Mesendoderm (in vitro differentiated cells): ENCODE measurements at regions not wholly inside any gene's neighbourhood (a gene's known extent, or its start where the extent isn't known, plus 50 kb on each side); places are given as distances from the start of the nearest gene placed in this dataset.

Experiments used
- DNase-seq: peaks from one replicate; pipeline ENCODE4 v3.0.0; 2013
- H2AK5ac ChIP-seq: 2 replicates; pipeline ENCODE4 v1.6.1; 2013; ENCODE audit warnings: low read length, inconsistent platforms
- H2BK120ac ChIP-seq: 2 replicates; pipeline ENCODE4 v1.6.1; 2013; ENCODE audit warnings: low read depth, mild to moderate bottlenecking, low read length, moderate library complexity, mixed read lengths
- H2BK15ac ChIP-seq: replicated peaks from 2 replicates; pipeline ENCODE4 v1.6.1; 2013; ENCODE audit warnings: low read depth, mild to moderate bottlenecking, moderate library complexity
- H2BK5ac ChIP-seq: 2 replicates; pipeline ENCODE4 v1.6.1; 2013; ENCODE audit warnings: low read length, inconsistent platforms
- H3K18ac ChIP-seq: 2 replicates; pipeline ENCODE4 v1.6.1; 2013; ENCODE audit warnings: mild to moderate bottlenecking, low read length, mixed read lengths
- H3K23ac ChIP-seq: one replicate; pipeline ENCODE4 v1.6.1; 2013; ENCODE audit warnings: low read length
- H3K27ac ChIP-seq: 2 replicates; pipeline ENCODE4 v1.5.1; 2013; ENCODE audit warnings: low read depth, mild to moderate bottlenecking, inconsistent platforms, low read length, moderate library complexity
- H3K27me3 ChIP-seq: 2 replicates; pipeline ENCODE4 v1.6.1; 2013; ENCODE audit warnings: low read length, control low read depth, mild to moderate bottlenecking, inconsistent platforms; ENCODE audit not compliant: insufficient read depth, poor library complexity
- H3K36me3 ChIP-seq: 2 replicates; pipeline ENCODE4 v1.6.1; 2013; ENCODE audit warnings: low read length, inconsistent platforms; ENCODE audit not compliant: control insufficient read depth, insufficient read depth
- H3K4ac ChIP-seq: one replicate; pipeline ENCODE4 v1.6.1; 2013; ENCODE audit warnings: low read depth, mild to moderate bottlenecking, low read length, moderate library complexity
- H3K4me1 ChIP-seq: 2 replicates; pipeline ENCODE4 v1.6.1; 2013; ENCODE audit warnings: low read depth, low read length, inconsistent platforms; ENCODE audit not compliant: control insufficient read depth
- H3K4me2 ChIP-seq: 2 replicates; pipeline ENCODE4 v1.6.1; 2013; ENCODE audit warnings: low read length
- H3K4me3 ChIP-seq: 2 replicates; pipeline ENCODE4 v1.5.1; 2013; ENCODE audit warnings: mild to moderate bottlenecking, low read length
- H3K56ac ChIP-seq: one replicate; pipeline ENCODE4 v1.6.1; 2013; ENCODE audit warnings: low read length
- H3K79me1 ChIP-seq: 2 replicates; pipeline ENCODE4 v1.6.1; 2013; ENCODE audit warnings: low read length, inconsistent platforms
- H3K79me2 ChIP-seq: 2 replicates; pipeline ENCODE4 v1.6.1; 2013; ENCODE audit warnings: mild to moderate bottlenecking, low read length; ENCODE audit not compliant: control insufficient read depth, insufficient read depth
- H3K9ac ChIP-seq: 2 replicates; pipeline ENCODE4 v1.6.1; 2013; ENCODE audit warnings: low read length, inconsistent platforms
- H4K5ac ChIP-seq: one replicate; pipeline ENCODE4 v1.6.1; 2013; ENCODE audit warnings: low read length
- H4K8ac ChIP-seq: one replicate; pipeline ENCODE4 v1.6.1; 2013; ENCODE audit warnings: low read depth, mild to moderate bottlenecking, control low read depth, low read length, moderate library complexity
- WGBS: extraction: QIAGEN DNeasy Blood & Tissue Kit; methylation state at CpG from one replicate; pipeline ENCODE4 v1.1.7; 2013; ENCODE audit warnings: low lambda C conversion rate, missing lambda C conversion rate; ENCODE audit not compliant: insufficient coverage; ENCODE audit errors: extremely low coverage; 5-methylcytosine and 5-hydroxymethylcytosine counted together

GRCh38 chr9:82679472-82679871 is 383.5 kb downstream of the RASEF start:
- H3K23ac ChIP-seq = no peak overlapping the region
- no peak overlapping the region for H3K4me3 ChIP-seq
- no peaks in the 10 kb centered on the region for H3K36me3 ChIP-seq
- WGBS = no CpG with 5 or more reads among the region's 2 CpGs
- no peak overlapping the region for H3K4ac ChIP-seq
- H2BK15ac ChIP-seq = no peak overlapping the region
- no peak overlapping the region for H2BK120ac ChIP-seq
- H3K27ac ChIP-seq = no peak overlapping the region
- no peak overlapping the region for H4K5ac ChIP-seq
- H2AK5ac ChIP-seq = no peak overlapping the region
- H3K9ac ChIP-seq = no peak overlapping the region
- H3K56ac ChIP-seq = no peak overlapping the region
- H3K79me2 ChIP-seq = no peaks in the 10 kb centered on the region
- H3K79me1 ChIP-seq = no peaks in the 10 kb centered on the region
- DNase-seq = peak; percentile 7
- H3K4me1 ChIP-seq = no peaks in the 10 kb centered on the region
- no peak overlapping the region for H2BK5ac ChIP-seq
- no peaks in the 10 kb centered on the region for H3K27me3 ChIP-seq
- no peak overlapping the region for H3K4me2 ChIP-seq
- H4K8ac ChIP-seq = no peak overlapping the region
- no peak overlapping the region for H3K18ac ChIP-seq

- Histone ChIP-seq H2BK5ac (no peak overlapping the region), H3K36me3 (no peaks in the 10 kb centered on the region), H3K56ac (no peak overlapping the region), H4K8ac (no peak overlapping the region), H3K9ac (no peak overlapping the region), H2BK120ac (no peak overlapping the region), H3K79me1 (no peaks in the 10 kb centered on the region), H3K27me3 (no peaks in the 10 kb centered on the region), H3K4ac (no peak overlapping the region), H3K4me2 (no peak overlapping the region), H3K4me3 (no peak overlapping the region), H2AK5ac (no peak overlapping the region), H4K5ac (no peak overlapping the region), H3K27ac (no peak overlapping the region), H3K23ac (no peak overlapping the region), H3K79me2 (no peaks in the 10 kb centered on the region), H2BK15ac (no peak overlapping the region), H3K4me1 (no peaks in the 10 kb centered on the region), H3K18ac (no peak overlapping the region)
- WGBS = no CpG with 5 or more reads among the region's 13 CpGs
- DNase-seq = no peak
These were observed 382.6 kb downstream of the RASEF start for GRCh38 chr9:82680179-82680935.

DNA sequence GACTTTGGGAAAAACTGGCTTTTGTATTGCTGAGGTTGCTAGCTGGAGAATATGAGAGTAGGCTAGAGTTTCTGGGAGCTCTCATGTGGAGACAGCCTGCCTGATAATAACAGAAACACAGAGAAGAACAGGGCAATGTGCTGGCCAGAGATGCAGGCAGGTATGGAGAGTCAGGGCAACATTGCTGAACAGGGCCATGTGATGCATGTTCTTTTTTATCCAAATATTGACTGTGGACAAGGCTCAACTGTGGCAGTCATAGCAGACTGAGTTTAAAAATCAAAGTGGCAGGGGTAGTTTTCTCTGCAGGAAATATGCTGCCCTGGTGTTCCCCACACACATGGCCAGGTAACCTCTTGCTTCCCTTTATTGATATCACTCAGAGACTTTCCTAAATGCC is 381.1 kb downstream of the RASEF start:
- no peak overlapping the region for H2BK5ac ChIP-seq
- no peak overlapping the region for H3K56ac ChIP-seq
- DNase-seq = no peak
- H3K79me2 ChIP-seq = no peaks in the 10 kb centered on the region
- H2BK15ac ChIP-seq = no peak overlapping the region
- H3K36me3 ChIP-seq = no peaks in the 10 kb centered on the region
- no peak overlapping the region for H3K4me3 ChIP-seq
- H4K5ac ChIP-seq = no peak overlapping the region
- H3K23ac ChIP-seq = no peak overlapping the region
- H3K27ac ChIP-seq = no peak overlapping the region
- H4K8ac ChIP-seq = no peak overlapping the region
- H3K27me3 ChIP-seq = no peaks in the 10 kb centered on the region
- H3K79me1 ChIP-seq = no peaks in the 10 kb centered on the region
- H2AK5ac ChIP-seq = no peak overlapping the region
- no peak overlapping the region for H2BK120ac ChIP-seq
- H3K4me1 ChIP-seq = no peaks in the 10 kb centered on the region
- no peak overlapping the region for H3K9ac ChIP-seq
- H3K4me2 ChIP-seq = no peak overlapping the region
- H3K18ac ChIP-seq = no peak overlapping the region
- no peak overlapping the region for H3K4ac ChIP-seq

- Histone ChIP-seq H3K79me2 (no peaks in the 10 kb centered on the region), H3K18ac (no peak overlapping the region), H2BK15ac (no peak overlapping the region), H3K4me3 (no peak overlapping the region), H3K9ac (no peak overlapping the region), H3K4me2 (no peak overlapping the region), H2BK5ac (no peak overlapping the region), H3K56ac (no peak overlapping the region), H2BK120ac (no peak overlapping the region), H3K4me1 (no peaks in the 10 kb centered on the region), H3K79me1 (no peaks in the 10 kb centered on the region), H3K27ac (no peak overlapping the region), H2AK5ac (no peak overlapping the region), H4K8ac (no peak overlapping the region), H3K36me3 (no peaks in the 10 kb centered on the region), H3K23ac (no peak overlapping the region), H4K5ac (no peak overlapping the region), H3K27me3 (no peaks in the 10 kb centered on the region), H3K4ac (no peak overlapping the region)
- no peak for DNase-seq
- no CpG with 5 or more reads among the region's 2 CpGs for WGBS
These were observed 380.5 kb downstream of the RASEF start for GRCh38 chr9:82682431-82682830.

DNA sequence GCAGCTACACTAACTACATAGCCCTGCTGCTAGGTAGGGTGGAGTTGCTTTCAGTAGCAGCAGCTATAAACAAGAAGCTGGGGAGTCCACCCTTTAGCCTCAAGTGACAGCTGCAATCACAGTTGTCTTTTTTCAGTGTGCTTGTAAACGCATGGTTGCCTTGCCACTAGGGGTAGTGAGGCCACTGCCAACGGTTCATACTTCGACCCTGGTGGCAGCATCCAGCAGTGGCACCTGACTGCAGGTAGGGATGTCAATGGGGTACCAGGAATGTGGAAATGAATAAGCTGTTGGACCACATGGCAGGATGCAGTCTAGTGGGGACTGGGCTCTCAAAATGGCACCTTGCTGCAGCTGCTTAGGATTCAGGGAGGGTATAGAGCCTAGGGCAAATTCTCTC is 367.2 kb downstream of the RASEF start:
- no peak overlapping the region for H2BK15ac ChIP-seq
- no peaks in the 10 kb centered on the region for H3K4me1 ChIP-seq
- H3K4ac ChIP-seq = no peak overlapping the region
- no peak overlapping the region for H3K18ac ChIP-seq
- H3K79me2 ChIP-seq = no peaks in the 10 kb centered on the region
- no peak overlapping the region for H2BK5ac ChIP-seq
- no peak overlapping the region for H2BK120ac ChIP-seq
- WGBS = no CpG with 5 or more reads among the region's 3 CpGs
- H4K8ac ChIP-seq = no peak overlapping the region
- H3K56ac ChIP-seq = no peak overlapping the region
- DNase-seq = no peak
- H3K4me3 ChIP-seq = no peak overlapping the region
- H3K27ac ChIP-seq = no peak overlapping the region
- H3K4me2 ChIP-seq = no peak overlapping the region
- H3K36me3 ChIP-seq = no peaks in the 10 kb centered on the region
- no peaks in the 10 kb centered on the region for H3K79me1 ChIP-seq
- H4K5ac ChIP-seq = no peak overlapping the region
- no peak overlapping the region for H3K23ac ChIP-seq
- H2AK5ac ChIP-seq = no peak overlapping the region
- H3K9ac ChIP-seq = no peak overlapping the region
- H3K27me3 ChIP-seq = no peaks in the 10 kb centered on the region

DNA sequence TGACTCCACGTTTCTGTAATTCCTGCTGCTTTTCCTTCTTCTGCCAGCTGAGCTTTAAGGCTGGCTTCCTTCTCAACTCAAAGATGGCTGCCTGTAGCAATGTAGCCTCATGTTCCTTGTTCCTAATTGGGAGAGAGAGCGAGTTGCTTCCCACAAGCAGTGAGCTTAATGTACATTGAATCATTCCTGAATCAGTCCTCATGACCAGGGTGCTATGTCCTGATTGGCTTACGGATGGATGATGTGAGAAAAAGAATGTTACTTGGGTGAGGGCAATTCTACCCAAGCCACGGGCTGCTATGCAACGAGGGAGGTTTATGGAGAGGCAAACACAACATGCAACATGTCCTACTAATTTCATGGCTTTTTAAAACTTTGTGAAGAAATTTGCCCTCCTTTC is 356.2 kb downstream of the RASEF start:
- no peak overlapping the region for H3K18ac ChIP-seq
- H3K4me3 ChIP-seq = no peak overlapping the region
- no peaks in the 10 kb centered on the region for H3K36me3 ChIP-seq
- H3K27ac ChIP-seq = no peak overlapping the region
- no peak overlapping the region for H2BK120ac ChIP-seq
- no peak overlapping the region for H3K9ac ChIP-seq
- no peaks in the 10 kb centered on the region for H3K4me1 ChIP-seq
- H2AK5ac ChIP-seq = no peak overlapping the region
- no peak for DNase-seq
- no CpG with 5 or more reads among the region's 5 CpGs for WGBS
- H3K79me1 ChIP-seq = no peaks in the 10 kb centered on the region
- no peak overlapping the region for H3K56ac ChIP-seq
- no peak overlapping the region for H2BK15ac ChIP-seq
- no peak overlapping the region for H3K23ac ChIP-seq
- no peak overlapping the region for H3K4ac ChIP-seq
- H4K8ac ChIP-seq = no peak overlapping the region
- H3K79me2 ChIP-seq = no peaks in the 10 kb centered on the region
- H2BK5ac ChIP-seq = no peak overlapping the region
- no peak overlapping the region for H3K4me2 ChIP-seq
- H4K5ac ChIP-seq = no peak overlapping the region
- H3K27me3 ChIP-seq = no peaks in the 10 kb centered on the region
